Activated CD8-positive, alpha-beta T cell treated with anti-CD3 and anti-CD28 coated beads, Interleukin-2, amount 10 ng/mL, durations not matched to agents 7 days and 5 days (primary cell): ENCODE measurements at regions not wholly inside any gene's neighbourhood (a gene's known extent, or its start where the extent isn't known, plus 50 kb on each side); places are given as distances from the start of the nearest gene placed in this dataset.

ENCODE experiments used
- ATAC-seq: fragments of 150-1000 bp; cut with Tn5 transposase; one replicate; pipeline ENCODE4 v1.10.0; 2021; ENCODE audit warnings: moderate library complexity
- CTCF ChIA-PET: fragments of 350-600 bp; sonication (Branson Sonifier 250); formaldehyde crosslinking; loops from one replicate; lab custom pipeline; 2021; ENCODE audit warnings: antibody characterized with exemption; lab: Charles Lee
- POLR2A ChIA-PET: fragments of 350-600 bp; sonication (Branson Sonifier 250); formaldehyde crosslinking; loops from one replicate; lab custom pipeline; 2021; ENCODE audit warnings: antibody characterized with exemption; lab: Charles Lee
- DNase-seq: peaks from one replicate; pipeline ENCODE4 v3.0.0-alpha.2; 2020
- H3K27ac Mint-ChIP-seq: one replicate; pipeline ENCODE4 v1.8.0; 2021; ENCODE audit warnings: mild to moderate bottlenecking, mixed read lengths
- H3K27me3 Mint-ChIP-seq: one replicate; pipeline ENCODE4 v1.8.0; 2021; ENCODE audit warnings: low read depth, mixed read lengths
- H3K36me3 Mint-ChIP-seq: one replicate; pipeline ENCODE4 v1.8.0; 2021; ENCODE audit warnings: low read depth, mixed read lengths
- H3K4me1 Mint-ChIP-seq: one replicate; pipeline ENCODE4 v1.8.0; 2021; ENCODE audit warnings: low read depth, mixed read lengths
- H3K4me3 Mint-ChIP-seq: one replicate; pipeline ENCODE4 v1.8.0; 2021; ENCODE audit warnings: mild to moderate bottlenecking, mixed read lengths
- H3K9me3 Mint-ChIP-seq: one replicate; pipeline ENCODE4 v1.8.0; 2022; ENCODE audit warnings: mixed read lengths; ENCODE audit not compliant: insufficient read depth

- H3K9me3 Mint-ChIP-seq = no peaks in the 10 kb centered on the region
- ATAC-seq = peak; percentile 84
- CTCF ChIA-PET = interaction anchor here (1.8 kb wide), 1 partner anchor 203 kb away, joined by 6 read pairs; the partner anchor contains the start of gene MYCN
- no peaks in the 10 kb centered on the region for H3K27me3 Mint-ChIP-seq
- H3K36me3 Mint-ChIP-seq = no peaks in the 10 kb centered on the region
- no peaks in the 10 kb centered on the region for H3K4me1 Mint-ChIP-seq
- H3K27ac Mint-ChIP-seq = no peak overlapping the region
- DNase-seq = peak; percentile 44
- POLR2A ChIA-PET = interaction anchor here (0.6 kb wide), 1 partner anchor 715 kb away, joined by 5 read pairs; no protein-coding TSS in a partner anchor
- no peak overlapping the region for H3K4me3 Mint-ChIP-seq
Observed at GRCh38 chr2:16142383-16143361, 202.3 kb downstream of the MYCN start.

GRCh38 chr2:16141641-16141921, 201.2 kb downstream of the MYCN start:
- ChIA-PET POLR2A (no interaction called here), CTCF (no interaction called here)
- ATAC-seq (no peak), DNase-seq (no peak)
- Mint-ChIP-seq H3K4me1 (no peaks in the 10 kb centered on the region), H3K27ac (no peak overlapping the region), H3K27me3 (no peaks in the 10 kb centered on the region), H3K36me3 (no peaks in the 10 kb centered on the region), H3K4me3 (no peak overlapping the region), H3K9me3 (no peaks in the 10 kb centered on the region)

GRCh38 chr2:16140771-16141640, 200.7 kb downstream of the MYCN start:
- H3K27me3 Mint-ChIP-seq = no peaks in the 10 kb centered on the region
- H3K4me1 Mint-ChIP-seq = no peaks in the 10 kb centered on the region
- DNase-seq (no peak), ATAC-seq (no peak)
- H3K4me3 Mint-ChIP-seq = no peak overlapping the region
- no peaks in the 10 kb centered on the region for H3K9me3 Mint-ChIP-seq
- no peaks in the 10 kb centered on the region for H3K36me3 Mint-ChIP-seq
- H3K27ac Mint-ChIP-seq = no peak overlapping the region
- CTCF ChIA-PET = interaction anchor here (1.2 kb wide), 1 partner anchor 201 kb away, joined by 3 read pairs; the partner anchor contains the start of gene MYCN
- POLR2A ChIA-PET = no interaction called here

- ChIA-PET POLR2A (no interaction called here), CTCF (interaction anchor here (1.2 kb wide), 1 partner anchor 200 kb away, joined by 3 read pairs; the partner anchor contains the start of gene MYCN)
- ATAC-seq = no peak
- no peaks in the 10 kb centered on the region for H3K36me3 Mint-ChIP-seq
- H3K9me3 Mint-ChIP-seq = no peaks in the 10 kb centered on the region
- DNase-seq = no peak
- H3K4me3 Mint-ChIP-seq = no peak overlapping the region
- no peak overlapping the region for H3K27ac Mint-ChIP-seq
- no peaks in the 10 kb centered on the region for H3K4me1 Mint-ChIP-seq
- H3K27me3 Mint-ChIP-seq = no peaks in the 10 kb centered on the region
Observed at GRCh38 chr2:16139663-16140615, 199.6 kb downstream of the MYCN start.

GRCh38 chr2:16138811-16139662, 198.7 kb downstream of the MYCN start:
- no peak overlapping the region for H3K4me3 Mint-ChIP-seq
- H3K36me3 Mint-ChIP-seq = no peaks in the 10 kb centered on the region
- no peaks in the 10 kb centered on the region for H3K9me3 Mint-ChIP-seq
- no peak overlapping the region for H3K27ac Mint-ChIP-seq
- no peaks in the 10 kb centered on the region for H3K4me1 Mint-ChIP-seq
- DNase-seq (no peak), ATAC-seq (no peak)
- POLR2A ChIA-PET = no interaction called here
- no peaks in the 10 kb centered on the region for H3K27me3 Mint-ChIP-seq
- CTCF ChIA-PET = no interaction called here

- ATAC-seq (no peak), DNase-seq (no peak)
- H3K9me3 Mint-ChIP-seq = no peaks in the 10 kb centered on the region
- H3K4me1 Mint-ChIP-seq = no peaks in the 10 kb centered on the region
- H3K4me3 Mint-ChIP-seq = no peak overlapping the region
- no peak overlapping the region for H3K27ac Mint-ChIP-seq
- ChIA-PET POLR2A (no interaction called here), CTCF (no interaction called here)
- H3K36me3 Mint-ChIP-seq = no peaks in the 10 kb centered on the region
- no peaks in the 10 kb centered on the region for H3K27me3 Mint-ChIP-seq
Observed at GRCh38 chr2:16137080-16137755, 196.9 kb downstream of the MYCN start.

- H3K27ac Mint-ChIP-seq = no peak overlapping the region
- ChIA-PET POLR2A (no interaction called here), CTCF (no interaction called here)
- H3K9me3 Mint-ChIP-seq = no peaks in the 10 kb centered on the region
- no peak for ATAC-seq
- DNase-seq = no peak
- H3K4me1 Mint-ChIP-seq = no peaks in the 10 kb centered on the region
- no peak overlapping the region for H3K4me3 Mint-ChIP-seq
- H3K36me3 Mint-ChIP-seq = no peaks in the 10 kb centered on the region
- no peaks in the 10 kb centered on the region for H3K27me3 Mint-ChIP-seq
Observed at GRCh38 chr2:16136461-16137035, 196.2 kb downstream of the MYCN start.

GRCh38 chr2:16135913-16136310, 195.6 kb downstream of the MYCN start:
- H3K27ac Mint-ChIP-seq = no peak overlapping the region
- H3K9me3 Mint-ChIP-seq = no peaks in the 10 kb centered on the region
- ChIA-PET CTCF (no interaction called here), POLR2A (no interaction called here)
- H3K27me3 Mint-ChIP-seq = no peaks in the 10 kb centered on the region
- ATAC-seq (no peak), DNase-seq (no peak)
- H3K4me3 Mint-ChIP-seq = no peak overlapping the region
- no peaks in the 10 kb centered on the region for H3K36me3 Mint-ChIP-seq
- no peaks in the 10 kb centered on the region for H3K4me1 Mint-ChIP-seq

- POLR2A ChIA-PET = no interaction called here
- H3K4me3 Mint-ChIP-seq = no peak overlapping the region
Observed at GRCh38 chr2:16135196-16135912, 195.0 kb downstream of the MYCN start.

More at GRCh38 chr2:16135196-16135912, 195.0 kb downstream of the MYCN start:
- DNase-seq = no peak
- H3K27ac Mint-ChIP-seq = no peak overlapping the region
- no peaks in the 10 kb centered on the region for H3K36me3 Mint-ChIP-seq
- H3K4me1 Mint-ChIP-seq = no peaks in the 10 kb centered on the region
- H3K9me3 Mint-ChIP-seq = no peaks in the 10 kb centered on the region
- CTCF ChIA-PET = no interaction called here
- no peak for ATAC-seq
- H3K27me3 Mint-ChIP-seq = no peaks in the 10 kb centered on the region
